Common myeloid progenitor, CD34-positive (primary cell): ENCODE measurements at regions not wholly inside any gene's neighbourhood (a gene's known extent, or its start where the extent isn't known, plus 50 kb on each side); places are given as distances from the start of the nearest gene placed in this dataset.

Experiments used
- CTCF ChIA-PET: fragments of 350-600 bp; sonication (Branson Sonifier 250); formaldehyde crosslinking; loops from one replicate; lab custom pipeline; 2021; ENCODE audit warnings: antibody characterized with exemption; lab: Charles Lee
- POLR2A ChIA-PET: fragments of 350-600 bp; sonication (Branson Sonifier 250); formaldehyde crosslinking; loops from one replicate; lab custom pipeline; 2021; ENCODE audit warnings: antibody characterized with exemption; lab: Charles Lee
- DNase-seq, 3 donors: peaks; one replicate each; pipeline versions ENCODE4 v3.0.0 to v3.0.0-alpha.2; 2013
- H3K27ac ChIP-seq, 2 experiments: 1 replicate in 1 of 2; 2 replicates in 1 of 2; pipeline ENCODE4 v1.7.0; 2013; ENCODE audit warnings: inconsistent platforms in 2 of 2, low read length in 2 of 2, mild to moderate bottlenecking in 2 of 2, low read depth in 1 of 2, moderate library complexity in 1 of 2; ENCODE audit not compliant: severe bottlenecking in 2 of 2, insufficient read depth in 1 of 2, poor library complexity in 1 of 2
- H3K27me3 ChIP-seq, 5 experiments: replicated peaks in 2 of 5; 1 replicate in 3 of 5; 2 replicates in 2 of 5; pipeline versions ENCODE4 v1.6.1 to v1.7.0; 2013; ENCODE audit warnings: low read length in 4 of 5, mild to moderate bottlenecking in 2 of 5, moderate library complexity in 2 of 5, inconsistent platforms in 1 of 5; ENCODE audit not compliant: insufficient read depth in 5 of 5, control insufficient read depth in 4 of 5
- H3K36me3 ChIP-seq, 4 experiments: 1 replicate in 2 of 4; 2 replicates in 2 of 4; pipeline versions ENCODE4 v1.6.1 to v1.7.0; 2013; ENCODE audit warnings: low read length in 3 of 4, control low read depth in 1 of 4, mild to moderate bottlenecking in 1 of 4; ENCODE audit not compliant: control insufficient read depth in 4 of 4, insufficient read depth in 4 of 4
- H3K4me1 ChIP-seq, 4 experiments: 1 replicate in 3 of 4; 2 replicates in 1 of 4; pipeline versions ENCODE4 v1.6.1 to v1.7.1; 2013; ENCODE audit warnings: low read length in 3 of 4, mild to moderate bottlenecking in 3 of 4, control low read depth in 1 of 4, inconsistent platforms in 1 of 4, moderate library complexity in 1 of 4; ENCODE audit not compliant: control insufficient read depth in 4 of 4, insufficient read depth in 4 of 4; ENCODE audit errors: control extremely low read depth in 1 of 4
- H3K4me3 ChIP-seq, 7 experiments: 1 replicate in 4 of 7; 2 replicates in 3 of 7; pipeline versions ENCODE4 v1.5.1 to v1.7.0; 2013; ENCODE audit warnings: mild to moderate bottlenecking in 7 of 7, low read length in 6 of 7, moderate library complexity in 6 of 7, inconsistent platforms in 2 of 7, low read depth in 2 of 7, control low read depth in 1 of 7; ENCODE audit not compliant: insufficient read depth in 4 of 7, control insufficient read depth in 1 of 7; ENCODE audit errors: extremely low read depth in 1 of 7
- H3K9me3 ChIP-seq, 5 experiments: 1 replicate in 4 of 5; 2 replicates in 1 of 5; pipeline versions ENCODE4 v1.6.1 to v1.7.1; 2013; ENCODE audit warnings: low read length in 4 of 5, mild to moderate bottlenecking in 2 of 5, inconsistent platforms in 1 of 5, low read depth in 1 of 5, moderate library complexity in 1 of 5; ENCODE audit not compliant: control insufficient read depth in 4 of 5, insufficient read depth in 2 of 5; ENCODE audit errors: control extremely low read depth in 1 of 5
- WGBS: methylation state at CpG from one replicate; pipeline ENCODE4 v1.1.5; 2013; ENCODE audit not compliant: insufficient coverage; 5-methylcytosine and 5-hydroxymethylcytosine counted together

- no peak overlapping the region for H3K4me3 ChIP-seq
- H3K4me1 ChIP-seq = no peaks in the 10 kb centered on the region
- no peaks in the 10 kb centered on the region for H3K36me3 ChIP-seq
- no CpG with 5 or more reads among the region's 3 CpGs for WGBS
- POLR2A ChIA-PET = no interaction called here
- H3K27me3 ChIP-seq = no peaks in the 10 kb centered on the region
- no peak overlapping the region for H3K27ac ChIP-seq
- H3K9me3 ChIP-seq = no peaks in the 10 kb centered on the region
- no peak for DNase-seq
- CTCF ChIA-PET = no interaction called here
Observed at GRCh38 chr4:97491856-97492255, 651.4 kb downstream of the STPG2 start.

- ChIA-PET CTCF (interaction anchor here (1.5 kb wide), 1 partner anchor 24 kb away, joined by 5 read pairs; no protein-coding TSS in a partner anchor), POLR2A (no interaction called here)
- no peaks in the 10 kb centered on the region for H3K9me3 ChIP-seq
- H3K36me3 ChIP-seq = no peaks in the 10 kb centered on the region
- H3K4me1 ChIP-seq = no peaks in the 10 kb centered on the region
- whole genome bisulfite sequencing = no CpG with 5 or more reads among the region's 1 CpG
- no peak overlapping the region for H3K27ac ChIP-seq
- no peaks in the 10 kb centered on the region for H3K27me3 ChIP-seq
- H3K4me3 ChIP-seq = no peak overlapping the region
- DNase-seq = no peak
Observed at GRCh38 chr4:97493815-97494518, 649.3 kb downstream of the STPG2 start.

GRCh38 chr4:97496298-97496873 is 646.9 kb downstream of the STPG2 start:
- H3K4me3 ChIP-seq = no peak overlapping the region
- no peak for DNase-seq
- no peaks in the 10 kb centered on the region for H3K9me3 ChIP-seq
- no peak overlapping the region for H3K27ac ChIP-seq
- no peaks in the 10 kb centered on the region for H3K27me3 ChIP-seq
- WGBS = 100% methylated on average over 1 of the region's 3 CpGs
- ChIA-PET CTCF (no interaction called here), POLR2A (no interaction called here)
- H3K4me1 ChIP-seq = no peaks in the 10 kb centered on the region
- H3K36me3 ChIP-seq = no peaks in the 10 kb centered on the region

- Histone ChIP-seq H3K4me1 (no peaks in the 10 kb centered on the region), H3K4me3 (no peak overlapping the region), H3K36me3 (no peaks in the 10 kb centered on the region), H3K27ac (no peak overlapping the region), H3K9me3 (no peaks in the 10 kb centered on the region), H3K27me3 (no peaks in the 10 kb centered on the region)
- POLR2A ChIA-PET = no interaction called here
- DNase-seq = no peak
- CTCF ChIA-PET = no interaction called here
- 100% methylated on average over 2 of the region's 3 CpGs for WGBS
Observed at GRCh38 chr4:97498875-97499274, 644.4 kb downstream of the STPG2 start.

GRCh38 chr4:97500423-97500822 is 642.9 kb downstream of the STPG2 start:
- Histone ChIP-seq H3K27me3 (no peaks in the 10 kb centered on the region), H3K4me3 (no peak overlapping the region), H3K36me3 (no peaks in the 10 kb centered on the region), H3K4me1 (no peaks in the 10 kb centered on the region), H3K27ac (no peak overlapping the region), H3K9me3 (no peaks in the 10 kb centered on the region)
- CTCF ChIA-PET = no interaction called here
- no peak for DNase-seq
- WGBS = 94% methylated on average over 2 of the region's 2 CpGs
- POLR2A ChIA-PET = no interaction called here

- CTCF ChIA-PET = no interaction called here
- POLR2A ChIA-PET = no interaction called here
- no peak for DNase-seq
- Histone ChIP-seq H3K27me3 (no peaks in the 10 kb centered on the region), H3K9me3 (no peaks in the 10 kb centered on the region), H3K4me3 (no peak overlapping the region), H3K36me3 (no peaks in the 10 kb centered on the region), H3K4me1 (no peaks in the 10 kb centered on the region), H3K27ac (no peak overlapping the region)
Observed at GRCh38 chr4:97504713-97505112, 638.6 kb downstream of the STPG2 start.

- Histone ChIP-seq H3K27me3 (no peaks in the 10 kb centered on the region), H3K36me3 (no peaks in the 10 kb centered on the region), H3K4me3 (no peak overlapping the region), H3K9me3 (no peaks in the 10 kb centered on the region), H3K27ac (no peak overlapping the region), H3K4me1 (no peaks in the 10 kb centered on the region)
- 86% methylated on average over 2 of the region's 2 CpGs for WGBS
- DNase-seq = no peak
- ChIA-PET POLR2A (no interaction called here), CTCF (no interaction called here)
Observed at GRCh38 chr4:97507587-97508245, 635.6 kb downstream of the STPG2 start.
